Fibroblast of lung (primary cell): ENCODE measurements at regions not wholly inside any gene's neighbourhood (a gene's known extent, or its start where the extent isn't known, plus 50 kb on each side); places are given as distances from the start of the nearest gene placed in this dataset.

Experiments
- DNase-seq, 2 donors: peaks; one replicate each; pipeline versions ENCODE4 v3.0.0 to v3.0.0-alpha.2; 2010; ENCODE audit warnings: low read depth in 2 of 2
- H2AFZ ChIP-seq: 2 replicates; pipeline ENCODE4 v1.5.1; 2012; ENCODE audit warnings: low read length, control low read depth, inconsistent platforms
- H3K27ac ChIP-seq: 2 replicates; pipeline ENCODE4 v1.5.1; 2011; ENCODE audit warnings: low read length, control low read depth; ENCODE audit not compliant: insufficient read depth
- H3K27me3 ChIP-seq: 2 replicates; pipeline ENCODE4 v1.5.1; 2011; ENCODE audit warnings: mild to moderate bottlenecking, low read length; ENCODE audit not compliant: control insufficient read depth, insufficient read depth
- H3K36me3 ChIP-seq: 2 replicates; pipeline ENCODE4 v1.5.1; 2011; ENCODE audit warnings: low read length; ENCODE audit not compliant: control insufficient read depth, insufficient read depth
- H3K4me1 ChIP-seq: 2 replicates; pipeline ENCODE4 v1.5.1; 2011; ENCODE audit warnings: low read length; ENCODE audit not compliant: control insufficient read depth, insufficient read depth; ENCODE audit errors: extremely low read depth
- H3K4me2 ChIP-seq: 2 replicates; pipeline ENCODE4 v1.5.1; 2011; ENCODE audit warnings: low read length, control low read depth; ENCODE audit not compliant: insufficient read depth; ENCODE audit errors: extremely low read depth
- H3K4me3 ChIP-seq, 4 experiments: fragments of 200-600 bp in 1 of 4; sonication (generic) in 1 of 4; replicated peaks in 1 of 4; 2 replicates each; pipeline ENCODE4 v1.5.1; 2011 to 2016; ENCODE audit warnings: low read length in 4 of 4, low read depth in 3 of 4, mild to moderate bottlenecking in 3 of 4, control low read depth in 2 of 4, inconsistent platforms in 1 of 4, mixed read lengths in 1 of 4; ENCODE audit not compliant: insufficient read depth in 1 of 4; ENCODE audit errors: control extremely low read depth in 1 of 4
- H3K79me2 ChIP-seq: 2 replicates; pipeline ENCODE4 v1.5.1; 2012; ENCODE audit warnings: mild to moderate bottlenecking, low read length, inconsistent platforms; ENCODE audit not compliant: control insufficient read depth, insufficient read depth
- H3K9ac ChIP-seq: 2 replicates; pipeline ENCODE4 v1.5.1; 2011; ENCODE audit warnings: mild to moderate bottlenecking, low read length, control low read depth; ENCODE audit not compliant: insufficient read depth
- H3K9me3 ChIP-seq: 2 replicates; pipeline ENCODE4 v1.5.1; 2012; ENCODE audit warnings: low read depth, low read length; ENCODE audit not compliant: control insufficient read depth, insufficient read depth
- H4K20me1 ChIP-seq: 2 replicates; pipeline ENCODE4 v1.5.1; 2011; ENCODE audit warnings: low read length; ENCODE audit not compliant: control insufficient read depth, insufficient read depth; ENCODE audit errors: extremely low read depth
- EZH2 ChIP-seq: IDR thresholded peaks from 2 replicates; pipeline ENCODE4 v1.5.1; 2012; ENCODE audit warnings: low read length, control low read depth, mild to moderate bottlenecking; ENCODE audit errors: missing control alignments
- TF ChIP-seq, protein P1 (sequence below), 2 donors: IDR thresholded peaks in 1 of 2; conservative IDR thresholded peaks in 1 of 2; 1 replicate in 1 of 2; 2 replicates in 1 of 2; pipeline ENCODE4 v1.5.1; 2011 to 2012; ENCODE audit warnings: low read length in 2 of 2, control low read depth in 1 of 2, inconsistent platforms in 1 of 2, low read depth in 1 of 2, mild to moderate bottlenecking in 1 of 2

DNA sequence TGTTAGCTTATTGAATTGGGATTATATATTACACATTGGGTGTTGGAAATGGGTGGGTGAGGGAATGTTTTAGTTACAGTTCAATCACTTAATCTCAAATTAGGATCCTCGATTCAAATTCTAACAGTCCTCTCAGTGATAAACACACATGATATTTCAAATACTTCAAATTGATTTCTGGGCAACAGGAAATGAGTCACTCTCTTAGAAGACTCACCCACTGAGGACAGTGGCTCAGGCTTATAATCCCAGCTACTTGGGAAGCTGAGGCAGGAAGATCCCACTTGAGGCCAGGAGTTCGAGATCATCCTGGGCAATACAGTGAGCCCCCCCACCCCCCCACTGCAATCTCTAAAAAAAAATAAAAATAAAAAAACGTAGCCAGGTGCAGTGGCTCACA lies 435.3 kb downstream of the KLF12 start:
- H3K9me3 ChIP-seq: no peaks in the 10 kb centered on the region
- H2AFZ ChIP-seq: no peak overlapping the region
- H4K20me1 ChIP-seq: no peaks in the 10 kb centered on the region
- no peaks in the 10 kb centered on the region for H3K4me1 ChIP-seq
- no peak overlapping the region for H3K4me3 ChIP-seq
- H3K79me2 ChIP-seq: no peaks in the 10 kb centered on the region
- peak in 1 of 2 donors; percentile 36 for DNase-seq
- peaks cover 1% of the 10 kb centered on the region for H3K36me3 ChIP-seq
- no peak overlapping the region for H3K9ac ChIP-seq
- no peak overlapping the region for H3K27ac ChIP-seq
- TF ChIP-seq EZH2: no peak
- TF ChIP-seq, protein P1, sequence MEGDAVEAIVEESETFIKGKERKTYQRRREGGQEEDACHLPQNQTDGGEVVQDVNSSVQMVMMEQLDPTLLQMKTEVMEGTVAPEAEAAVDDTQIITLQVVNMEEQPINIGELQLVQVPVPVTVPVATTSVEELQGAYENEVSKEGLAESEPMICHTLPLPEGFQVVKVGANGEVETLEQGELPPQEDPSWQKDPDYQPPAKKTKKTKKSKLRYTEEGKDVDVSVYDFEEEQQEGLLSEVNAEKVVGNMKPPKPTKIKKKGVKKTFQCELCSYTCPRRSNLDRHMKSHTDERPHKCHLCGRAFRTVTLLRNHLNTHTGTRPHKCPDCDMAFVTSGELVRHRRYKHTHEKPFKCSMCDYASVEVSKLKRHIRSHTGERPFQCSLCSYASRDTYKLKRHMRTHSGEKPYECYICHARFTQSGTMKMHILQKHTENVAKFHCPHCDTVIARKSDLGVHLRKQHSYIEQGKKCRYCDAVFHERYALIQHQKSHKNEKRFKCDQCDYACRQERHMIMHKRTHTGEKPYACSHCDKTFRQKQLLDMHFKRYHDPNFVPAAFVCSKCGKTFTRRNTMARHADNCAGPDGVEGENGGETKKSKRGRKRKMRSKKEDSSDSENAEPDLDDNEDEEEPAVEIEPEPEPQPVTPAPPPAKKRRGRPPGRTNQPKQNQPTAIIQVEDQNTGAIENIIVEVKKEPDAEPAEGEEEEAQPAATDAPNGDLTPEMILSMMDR (conservative IDR thresholded peaks at IDR 0.05 in 1 of 2, IDR thresholded peaks at IDR 0.05 in 1 of 2; ENCODE audit: low read depth in 1 of 2, low read length in 2 of 2): no peak
- no peak overlapping the region for H3K4me2 ChIP-seq
- no peaks in the 10 kb centered on the region for H3K27me3 ChIP-seq

DNA sequence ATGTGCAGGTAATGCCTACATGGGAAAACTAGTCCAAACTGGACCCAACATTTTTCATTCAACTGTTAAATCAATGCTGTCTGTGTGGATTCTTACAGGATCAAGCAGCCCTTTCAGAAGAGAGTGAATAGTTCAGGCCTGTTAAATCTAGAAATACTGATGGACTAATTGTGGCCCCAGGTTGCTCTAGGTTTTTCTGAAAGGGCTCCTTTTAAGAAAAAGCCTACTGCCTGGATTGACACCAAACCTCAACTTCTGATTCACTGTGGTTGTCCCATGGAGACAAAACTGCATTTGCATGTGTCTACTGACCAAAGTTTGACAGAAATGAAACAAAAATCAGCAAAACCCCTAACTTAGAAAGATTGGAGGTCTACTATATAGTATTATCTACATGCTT lies 437.0 kb downstream of the KLF12 start:
- no peaks in the 10 kb centered on the region for H3K4me1 ChIP-seq
- no peak overlapping the region for H2AFZ ChIP-seq
- H3K27me3 ChIP-seq: no peaks in the 10 kb centered on the region
- H4K20me1 ChIP-seq: no peaks in the 10 kb centered on the region
- no peak overlapping the region for H3K4me3 ChIP-seq
- TF ChIP-seq, protein P1 (conservative IDR thresholded peaks at IDR 0.05 in 1 of 2, IDR thresholded peaks at IDR 0.05 in 1 of 2; ENCODE audit: low read depth in 1 of 2, low read length in 2 of 2): no peak
- no peak for TF ChIP-seq EZH2
- H3K79me2 ChIP-seq: no peaks in the 10 kb centered on the region
- peak in 1 of 2 donors; percentile 39 for DNase-seq
- H3K27ac ChIP-seq: no peak overlapping the region
- no peak overlapping the region for H3K4me2 ChIP-seq
- peaks cover 1% of the 10 kb centered on the region for H3K36me3 ChIP-seq
- H3K9ac ChIP-seq: no peak overlapping the region
- no peaks in the 10 kb centered on the region for H3K9me3 ChIP-seq

DNA sequence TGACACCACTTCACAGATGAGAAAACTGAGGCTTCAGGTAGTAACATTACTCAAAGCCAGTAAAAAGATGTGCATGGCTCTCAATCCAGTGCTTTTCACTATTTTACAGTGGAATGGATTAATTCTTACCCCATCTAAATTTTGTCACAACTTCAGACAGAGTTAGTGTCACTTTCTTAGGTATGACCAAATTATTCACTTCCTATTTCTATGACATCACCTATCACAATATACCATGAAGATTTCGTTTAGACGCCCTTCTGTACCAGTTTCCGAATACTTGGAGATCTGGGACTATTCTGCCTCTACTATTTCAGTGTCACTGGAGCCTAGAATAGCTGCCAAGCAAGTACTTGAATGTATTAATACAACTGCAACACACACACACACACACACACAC lies 437.5 kb downstream of the KLF12 start:
- Histone ChIP-seq H3K4me2 (no peak overlapping the region), H3K36me3 (peaks cover 1% of the 10 kb centered on the region), H3K27ac (no peak overlapping the region), H4K20me1 (no peaks in the 10 kb centered on the region), H2AFZ (no peak overlapping the region), H3K9me3 (no peaks in the 10 kb centered on the region), H3K79me2 (no peaks in the 10 kb centered on the region), H3K27me3 (no peaks in the 10 kb centered on the region), H3K4me3 (no peak overlapping the region), H3K9ac (no peak overlapping the region), H3K4me1 (no peaks in the 10 kb centered on the region)
- no peak for DNase-seq
- TF ChIP-seq, protein P1 (conservative IDR thresholded peaks at IDR 0.05 in 1 of 2, IDR thresholded peaks at IDR 0.05 in 1 of 2; ENCODE audit: low read depth in 1 of 2, low read length in 2 of 2): no peak
- TF ChIP-seq EZH2: no peak
